ENCODE measurements at regions not wholly inside any gene's neighbourhood (a gene's known extent, or its start where the extent isn't known, plus 50 kb on each side); places are given as distances from the start of the nearest gene placed in this dataset.

DNA sequence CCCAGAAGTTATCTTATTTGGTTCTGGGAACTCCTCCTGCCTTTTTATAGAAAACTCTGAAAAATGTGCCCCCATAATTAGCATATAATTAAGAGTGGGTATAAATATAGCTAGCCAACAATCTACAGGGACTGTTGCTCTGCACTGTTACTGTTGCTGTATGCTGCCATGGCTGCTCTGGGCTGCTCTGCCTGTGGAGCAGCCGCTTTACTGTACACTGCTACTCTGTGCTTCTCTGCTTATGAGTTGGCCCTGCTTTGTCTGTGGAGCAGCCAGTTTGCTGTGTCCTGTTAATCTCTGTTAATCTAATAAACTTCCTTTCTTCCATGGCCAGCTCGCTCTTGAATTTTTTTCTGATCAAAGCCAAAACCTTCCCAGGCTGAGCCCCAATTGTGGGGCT, 2244.0 kb upstream of the ACO1 start:
- TF ChIP-seq, protein P1, sequence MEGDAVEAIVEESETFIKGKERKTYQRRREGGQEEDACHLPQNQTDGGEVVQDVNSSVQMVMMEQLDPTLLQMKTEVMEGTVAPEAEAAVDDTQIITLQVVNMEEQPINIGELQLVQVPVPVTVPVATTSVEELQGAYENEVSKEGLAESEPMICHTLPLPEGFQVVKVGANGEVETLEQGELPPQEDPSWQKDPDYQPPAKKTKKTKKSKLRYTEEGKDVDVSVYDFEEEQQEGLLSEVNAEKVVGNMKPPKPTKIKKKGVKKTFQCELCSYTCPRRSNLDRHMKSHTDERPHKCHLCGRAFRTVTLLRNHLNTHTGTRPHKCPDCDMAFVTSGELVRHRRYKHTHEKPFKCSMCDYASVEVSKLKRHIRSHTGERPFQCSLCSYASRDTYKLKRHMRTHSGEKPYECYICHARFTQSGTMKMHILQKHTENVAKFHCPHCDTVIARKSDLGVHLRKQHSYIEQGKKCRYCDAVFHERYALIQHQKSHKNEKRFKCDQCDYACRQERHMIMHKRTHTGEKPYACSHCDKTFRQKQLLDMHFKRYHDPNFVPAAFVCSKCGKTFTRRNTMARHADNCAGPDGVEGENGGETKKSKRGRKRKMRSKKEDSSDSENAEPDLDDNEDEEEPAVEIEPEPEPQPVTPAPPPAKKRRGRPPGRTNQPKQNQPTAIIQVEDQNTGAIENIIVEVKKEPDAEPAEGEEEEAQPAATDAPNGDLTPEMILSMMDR (IDR thresholded peaks at IDR 0.05 in 2 of 3, conservative IDR thresholded peaks at IDR 0.05 in 1 of 3; ENCODE audit: borderline replicate concordance in 1 of 3, insufficient read depth in 1 of 3, low read depth in 2 of 3, low read length in 2 of 3): no peak
- TF ChIP-seq YY1 (IDR thresholded peaks at IDR 0.05; ENCODE audit: extremely low read depth, insufficient replicate concordance, low read depth, low read length): no peak
- TF ChIP-seq ZNF274 (IDR thresholded peaks at IDR 0.05; ENCODE audit: low read depth, low read length): no peak
- TF ChIP-seq, protein P2, sequence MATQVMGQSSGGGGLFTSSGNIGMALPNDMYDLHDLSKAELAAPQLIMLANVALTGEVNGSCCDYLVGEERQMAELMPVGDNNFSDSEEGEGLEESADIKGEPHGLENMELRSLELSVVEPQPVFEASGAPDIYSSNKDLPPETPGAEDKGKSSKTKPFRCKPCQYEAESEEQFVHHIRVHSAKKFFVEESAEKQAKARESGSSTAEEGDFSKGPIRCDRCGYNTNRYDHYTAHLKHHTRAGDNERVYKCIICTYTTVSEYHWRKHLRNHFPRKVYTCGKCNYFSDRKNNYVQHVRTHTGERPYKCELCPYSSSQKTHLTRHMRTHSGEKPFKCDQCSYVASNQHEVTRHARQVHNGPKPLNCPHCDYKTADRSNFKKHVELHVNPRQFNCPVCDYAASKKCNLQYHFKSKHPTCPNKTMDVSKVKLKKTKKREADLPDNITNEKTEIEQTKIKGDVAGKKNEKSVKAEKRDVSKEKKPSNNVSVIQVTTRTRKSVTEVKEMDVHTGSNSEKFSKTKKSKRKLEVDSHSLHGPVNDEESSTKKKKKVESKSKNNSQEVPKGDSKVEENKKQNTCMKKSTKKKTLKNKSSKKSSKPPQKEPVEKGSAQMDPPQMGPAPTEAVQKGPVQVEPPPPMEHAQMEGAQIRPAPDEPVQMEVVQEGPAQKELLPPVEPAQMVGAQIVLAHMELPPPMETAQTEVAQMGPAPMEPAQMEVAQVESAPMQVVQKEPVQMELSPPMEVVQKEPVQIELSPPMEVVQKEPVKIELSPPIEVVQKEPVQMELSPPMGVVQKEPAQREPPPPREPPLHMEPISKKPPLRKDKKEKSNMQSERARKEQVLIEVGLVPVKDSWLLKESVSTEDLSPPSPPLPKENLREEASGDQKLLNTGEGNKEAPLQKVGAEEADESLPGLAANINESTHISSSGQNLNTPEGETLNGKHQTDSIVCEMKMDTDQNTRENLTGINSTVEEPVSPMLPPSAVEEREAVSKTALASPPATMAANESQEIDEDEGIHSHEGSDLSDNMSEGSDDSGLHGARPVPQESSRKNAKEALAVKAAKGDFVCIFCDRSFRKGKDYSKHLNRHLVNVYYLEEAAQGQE (IDR thresholded peaks at IDR 0.05; ENCODE audit: low read depth): no peak
- no peak for TF ChIP-seq ELF1 (IDR thresholded peaks at IDR 0.05; ENCODE audit: borderline replicate concordance, low read depth)
- no peak for TF ChIP-seq EZH2 (IDR thresholded peaks at IDR 0.05)
- TF ChIP-seq SIN3A (IDR thresholded peaks at IDR 0.05; ENCODE audit: low read depth): no peak
- TF ChIP-seq, protein P3, sequence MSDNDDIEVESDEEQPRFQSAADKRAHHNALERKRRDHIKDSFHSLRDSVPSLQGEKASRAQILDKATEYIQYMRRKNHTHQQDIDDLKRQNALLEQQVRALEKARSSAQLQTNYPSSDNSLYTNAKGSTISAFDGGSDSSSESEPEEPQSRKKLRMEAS (IDR thresholded peaks at IDR 0.05): no peak
